GM18909 (cell line): ENCODE measurements at regions not wholly inside any gene's neighbourhood (a gene's known extent, or its start where the extent isn't known, plus 50 kb on each side); places are given as distances from the start of the nearest gene placed in this dataset.

Experiments
- ATAC-seq: cut with Tn5 transposase; IDR thresholded peaks from one replicate; pipeline ENCODE4 v1.9.1; 2021; ENCODE audit warnings: mild to moderate bottlenecking; ENCODE audit not compliant: unreplicated experiment, poor library complexity

DNA sequence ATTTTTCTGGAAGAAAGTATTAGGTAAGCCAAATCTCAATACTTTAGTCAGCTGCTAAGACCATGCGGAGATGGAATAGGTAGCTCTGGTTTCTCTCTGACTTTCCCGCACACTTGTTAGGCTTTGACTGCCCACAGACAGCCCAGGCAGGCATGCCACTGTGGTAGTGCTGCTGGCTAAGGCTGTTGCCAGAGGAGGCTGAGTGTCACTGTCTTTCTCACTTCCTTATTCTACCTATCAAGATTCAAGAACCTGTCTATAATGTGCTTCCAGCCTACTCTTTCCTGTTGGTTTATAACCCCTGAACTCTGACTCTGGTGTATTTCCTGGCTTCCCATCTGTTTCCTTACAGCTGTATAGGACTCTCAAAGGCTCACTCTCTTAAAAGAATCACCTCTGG, 81.8 kb upstream of the TRPC5 start:
- peak; percentile 56 for ATAC-seq

DNA sequence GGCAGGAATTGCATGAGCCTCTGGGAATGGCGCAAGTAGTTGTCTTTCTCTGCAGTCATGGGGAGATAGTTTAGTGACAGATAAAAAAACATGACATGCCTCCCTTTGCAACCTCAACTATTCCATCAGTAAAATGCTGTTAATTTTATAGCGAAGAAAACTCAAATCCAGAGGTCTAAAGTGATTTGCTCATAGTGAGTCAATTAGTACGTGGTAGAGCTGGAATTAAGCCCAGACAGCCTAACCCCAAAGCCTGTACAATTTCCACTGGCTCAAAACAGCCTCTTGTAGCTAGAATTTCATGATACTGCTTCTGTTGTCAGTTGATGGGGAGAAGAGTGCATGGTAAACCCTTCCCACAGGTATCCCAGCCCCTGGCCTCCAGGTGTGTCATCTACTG, 81.3 kb upstream of the TRPC5 start:
- ATAC-seq = no peak

DNA sequence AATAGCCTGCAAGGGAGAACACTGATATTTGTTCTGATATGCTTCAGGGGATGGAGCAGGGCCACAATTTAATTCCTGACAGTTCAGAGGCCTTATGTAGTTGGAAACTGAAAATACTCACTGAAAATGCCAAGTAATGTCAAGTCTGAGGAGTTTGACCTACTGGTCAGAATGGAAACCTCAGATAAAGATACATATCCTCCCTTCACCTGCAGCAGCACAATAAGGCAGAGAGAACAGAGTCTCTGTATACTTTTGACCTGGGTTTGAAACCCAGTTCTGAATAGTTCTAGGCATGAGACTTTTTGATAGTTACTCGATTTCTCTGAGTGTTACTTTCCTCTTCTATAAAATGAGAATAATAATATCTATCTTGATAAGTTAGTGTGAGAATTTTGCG, 65.8 kb upstream of the TRPC5 start:
- ATAC-seq = no peak

DNA sequence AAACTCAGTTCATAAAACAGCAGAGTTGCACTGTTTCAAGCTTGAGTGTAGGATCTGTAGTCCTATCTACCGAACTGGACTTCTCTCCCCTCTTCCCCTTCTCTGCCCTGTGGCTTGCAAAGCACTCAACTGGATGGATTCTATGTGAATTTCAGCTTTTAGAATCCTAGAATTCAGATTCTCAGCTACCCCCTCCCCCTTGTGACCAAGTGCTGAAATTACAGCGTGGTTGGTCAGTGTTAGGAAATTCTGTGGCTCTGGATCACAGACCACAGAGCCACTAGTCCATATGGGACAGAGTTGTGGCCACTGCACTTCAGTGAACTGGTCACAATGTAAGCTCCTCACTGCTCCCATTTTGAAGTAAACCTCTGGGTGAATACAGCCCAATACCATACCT, 64.6 kb upstream of the TRPC5 start:
- ATAC-seq = no peak

DNA sequence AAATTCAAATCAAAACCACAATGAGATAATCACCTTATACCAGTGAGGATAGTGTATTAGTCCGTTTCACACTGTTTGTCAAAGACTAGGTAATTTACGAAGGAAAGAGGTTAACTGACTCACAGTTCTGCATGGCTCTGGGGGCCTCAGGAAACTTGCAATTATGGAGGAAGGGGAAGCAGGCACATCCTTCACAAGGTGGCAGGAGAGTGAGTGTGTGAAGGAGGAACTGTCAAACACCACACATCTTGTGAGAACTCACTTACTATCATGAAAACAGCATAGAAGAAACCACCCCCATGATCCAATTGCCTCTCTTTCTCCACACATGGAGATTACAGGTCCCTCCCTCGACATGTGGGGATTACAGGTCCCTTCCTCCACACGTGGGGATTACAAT, 54.7 kb upstream of the TRPC5 start:
- no peak for ATAC-seq
